ENCODE measurements at regions not wholly inside any gene's neighbourhood (a gene's known extent, or its start where the extent isn't known, plus 50 kb on each side); places are given as distances from the start of the nearest gene placed in this dataset.

DNA sequence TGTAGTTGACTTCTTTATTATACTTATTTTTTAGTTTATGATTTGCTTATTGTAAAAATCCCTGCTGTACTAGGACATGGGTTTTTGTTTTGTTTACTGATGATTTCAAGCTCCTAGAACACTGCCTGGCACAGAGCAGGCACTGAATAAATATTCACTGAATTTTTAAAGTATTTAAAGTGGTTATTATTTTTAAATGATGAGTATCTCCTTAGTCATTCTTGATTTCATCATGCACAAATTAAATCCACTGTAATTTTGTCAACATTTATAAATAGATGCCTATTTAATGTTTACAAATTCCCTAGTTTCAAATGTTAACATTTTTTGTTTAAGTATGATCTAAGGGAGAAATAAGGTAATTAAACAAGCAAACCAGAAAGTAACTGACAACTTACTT, 367.9 kb upstream of the SLIT2 start:
- FAIRE-seq = no peak

DNA sequence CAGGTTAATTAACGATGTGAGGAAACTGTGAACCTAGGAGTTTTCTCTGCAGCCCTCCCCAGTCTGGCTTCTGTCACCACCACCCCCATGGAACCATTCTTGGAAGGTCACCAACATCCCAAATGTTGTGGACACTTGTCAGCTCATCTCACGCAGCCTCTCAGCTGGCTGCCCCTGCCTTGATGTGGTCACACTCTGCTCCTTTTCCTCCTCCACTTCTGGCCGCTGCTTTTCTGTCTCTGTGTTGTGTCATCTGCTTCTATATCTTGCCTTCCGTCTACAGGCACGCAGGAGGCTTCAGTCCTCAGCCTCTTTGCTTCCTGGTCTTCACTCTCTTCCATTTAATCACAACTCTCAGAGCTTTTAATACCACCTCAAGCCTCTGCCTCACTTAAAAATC, 371.5 kb upstream of the SLIT2 start:
- no peak for FAIRE-seq

DNA sequence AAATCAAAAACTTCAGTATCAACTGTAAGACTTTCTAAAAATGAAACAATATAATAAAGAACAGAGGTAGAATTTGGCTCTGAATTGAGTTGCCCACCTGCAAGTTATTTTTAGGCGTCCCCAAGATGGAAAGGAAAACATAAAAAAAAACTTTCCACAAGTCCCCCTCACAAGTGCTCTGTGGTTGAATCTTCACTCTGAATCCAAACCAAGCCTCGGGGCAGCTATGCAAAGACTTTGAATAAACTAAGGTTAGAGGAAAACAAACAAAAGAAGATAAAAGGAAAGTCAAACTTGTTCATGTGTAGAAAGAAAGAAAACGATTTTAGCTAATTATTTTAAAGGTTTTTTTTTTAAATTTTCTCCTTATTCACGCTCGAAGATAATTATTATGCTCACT, 372.4 kb upstream of the SLIT2 start:
- no peak for FAIRE-seq

DNA sequence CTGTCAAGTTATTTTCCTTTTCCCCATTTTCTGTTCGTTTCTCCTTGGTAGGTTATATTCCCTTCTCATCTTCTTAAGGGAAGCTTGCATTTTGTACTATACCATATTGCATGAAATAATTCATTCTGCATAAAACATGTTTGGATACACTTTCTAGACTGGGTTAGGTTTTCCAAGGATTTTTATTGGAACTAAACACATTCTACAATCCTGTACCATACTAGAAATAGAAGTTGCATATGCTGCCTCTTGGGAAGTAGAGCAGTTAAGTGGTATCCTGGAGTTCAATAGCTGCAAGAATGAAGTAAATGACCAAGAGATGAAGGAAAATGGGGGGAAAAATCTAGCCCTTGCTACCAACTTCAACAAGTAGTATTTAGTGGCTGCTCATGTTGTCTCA, 393.7 kb upstream of the SLIT2 start:
- FAIRE-seq = no peak

DNA sequence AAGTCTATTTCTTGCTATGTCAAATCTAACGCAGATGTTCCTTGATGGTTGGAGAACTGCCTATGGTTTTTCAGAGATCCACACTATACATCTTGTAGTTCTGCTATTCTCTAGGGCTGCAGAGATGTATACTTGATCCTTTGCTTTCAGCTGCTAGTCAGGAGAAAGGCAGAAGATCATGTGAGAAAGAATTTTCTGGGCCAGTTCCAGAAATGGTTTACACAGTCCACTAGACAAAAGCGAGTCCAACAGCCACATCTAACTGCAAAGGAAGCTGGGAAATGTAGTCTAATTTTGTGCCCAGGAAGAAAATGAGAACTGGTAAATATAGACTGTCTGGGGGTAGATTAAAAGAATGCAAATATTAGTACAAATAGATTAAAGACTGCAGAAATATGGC, 394.3 kb upstream of the SLIT2 start:
- FAIRE-seq = no peak

DNA sequence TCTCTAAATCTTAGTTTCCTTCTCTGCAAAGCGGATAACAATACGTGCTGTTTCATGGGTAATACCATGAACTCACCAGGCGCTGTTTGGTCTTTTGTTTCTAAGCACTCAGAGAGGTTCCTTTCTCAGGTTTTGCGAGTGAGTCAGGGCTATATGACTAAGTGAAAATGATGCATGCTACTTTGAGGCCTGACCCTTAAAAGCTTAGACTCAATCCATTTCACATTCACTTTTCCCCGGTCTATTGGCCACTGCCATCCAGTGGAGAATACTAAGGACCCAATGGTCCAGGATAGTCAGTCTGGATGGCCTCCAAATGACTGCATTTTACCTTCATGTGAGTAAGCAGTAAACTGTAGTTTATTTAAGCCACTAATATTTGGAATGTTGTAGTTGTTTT, 400.8 kb upstream of the SLIT2 start:
- no peak for FAIRE-seq

DNA sequence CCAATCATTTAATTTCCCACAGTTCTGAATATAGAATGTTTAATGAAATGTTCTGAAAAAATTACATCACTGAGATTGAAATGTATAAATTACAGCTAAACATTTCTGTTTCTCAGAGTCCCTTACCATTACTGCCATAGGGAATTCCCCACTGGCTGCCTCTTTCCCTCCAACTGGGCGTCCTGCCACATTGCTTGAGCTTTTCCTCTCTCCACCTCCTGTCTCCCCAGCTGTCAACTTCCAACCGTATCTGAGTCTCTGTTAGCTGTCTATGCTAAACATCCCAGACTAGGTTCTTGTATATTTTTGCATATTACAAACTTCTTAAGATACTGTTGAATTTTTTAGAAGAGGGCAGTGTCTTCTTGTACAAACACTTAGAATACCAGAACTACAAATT, 407.3 kb upstream of the SLIT2 start:
- no peak for FAIRE-seq

DNA sequence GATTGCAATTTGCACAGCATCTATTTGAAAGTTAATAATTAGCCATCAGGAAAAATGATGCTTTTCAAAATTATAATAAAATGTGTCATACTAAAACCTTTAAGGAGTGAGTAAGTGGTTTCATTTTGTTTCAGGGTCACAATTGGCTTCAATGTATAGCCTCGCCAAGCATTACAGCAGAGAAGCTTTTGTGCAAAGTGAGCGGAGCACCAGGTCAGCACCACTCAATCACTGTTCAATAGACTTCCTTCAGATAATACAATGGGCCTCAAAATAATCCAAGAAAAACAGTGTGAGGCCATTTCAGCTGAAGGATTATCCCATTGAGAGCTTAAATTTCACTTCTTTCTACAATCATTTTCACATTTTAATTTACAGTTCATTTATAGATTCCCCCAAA, 409.2 kb upstream of the SLIT2 start:
- FAIRE-seq = no peak

DNA sequence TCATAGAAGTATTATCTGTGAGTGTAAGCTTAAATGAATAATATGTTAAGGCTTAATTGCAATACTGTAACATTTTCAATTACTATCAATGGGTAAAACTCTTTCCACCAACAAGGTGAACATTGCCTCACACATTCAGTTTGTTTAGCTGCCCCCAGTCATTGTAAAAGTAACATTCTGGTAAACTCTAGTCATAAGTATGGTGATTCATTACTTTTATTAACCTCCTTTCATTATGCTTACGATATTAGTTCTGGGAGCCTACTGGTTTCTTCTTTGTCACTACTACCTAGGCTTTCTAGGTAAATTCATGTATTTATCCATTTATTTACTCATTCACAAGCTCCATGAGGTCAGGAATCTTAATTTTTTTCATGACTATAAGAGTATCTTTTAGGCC, 412.8 kb upstream of the SLIT2 start:
- no peak for FAIRE-seq

DNA sequence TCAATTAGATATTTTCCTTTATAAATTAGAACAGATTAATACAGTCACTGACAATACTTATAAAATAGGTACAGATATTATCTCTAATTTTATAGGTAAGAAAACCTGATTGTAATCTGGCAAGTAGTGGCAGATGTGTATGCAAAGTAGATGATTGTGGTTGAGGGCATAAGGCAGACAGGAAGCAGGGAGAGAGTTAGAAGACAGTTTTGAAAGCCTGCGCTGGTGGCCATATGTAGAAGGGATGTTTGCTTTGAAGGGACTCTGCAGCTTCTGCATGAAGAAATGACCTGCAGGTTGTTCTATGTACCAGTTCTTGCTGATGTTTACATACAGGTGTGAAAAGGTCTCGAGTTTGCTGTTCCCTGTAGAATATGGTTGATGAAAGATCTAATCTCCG, 416.3 kb upstream of the SLIT2 start:
- no peak for FAIRE-seq

DNA sequence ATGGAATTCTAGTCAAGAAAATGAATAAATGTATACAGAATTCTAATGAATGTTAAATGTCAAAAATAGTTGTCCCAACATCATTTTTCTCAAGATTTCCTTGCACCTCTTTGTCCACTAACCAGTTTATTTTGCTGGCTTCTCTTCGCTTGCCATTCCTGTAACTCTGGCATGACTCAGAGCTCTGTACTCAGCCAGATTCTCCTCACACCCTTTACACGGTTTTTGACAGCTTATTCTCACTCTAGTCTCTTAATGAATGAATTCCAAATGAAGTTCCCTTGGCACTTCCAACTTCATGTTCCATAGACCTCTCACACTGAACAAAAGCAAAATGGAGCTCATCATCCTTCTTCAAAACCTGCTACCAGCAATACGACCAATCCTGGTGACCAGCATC, 419.3 kb upstream of the SLIT2 start:
- no peak for FAIRE-seq

DNA sequence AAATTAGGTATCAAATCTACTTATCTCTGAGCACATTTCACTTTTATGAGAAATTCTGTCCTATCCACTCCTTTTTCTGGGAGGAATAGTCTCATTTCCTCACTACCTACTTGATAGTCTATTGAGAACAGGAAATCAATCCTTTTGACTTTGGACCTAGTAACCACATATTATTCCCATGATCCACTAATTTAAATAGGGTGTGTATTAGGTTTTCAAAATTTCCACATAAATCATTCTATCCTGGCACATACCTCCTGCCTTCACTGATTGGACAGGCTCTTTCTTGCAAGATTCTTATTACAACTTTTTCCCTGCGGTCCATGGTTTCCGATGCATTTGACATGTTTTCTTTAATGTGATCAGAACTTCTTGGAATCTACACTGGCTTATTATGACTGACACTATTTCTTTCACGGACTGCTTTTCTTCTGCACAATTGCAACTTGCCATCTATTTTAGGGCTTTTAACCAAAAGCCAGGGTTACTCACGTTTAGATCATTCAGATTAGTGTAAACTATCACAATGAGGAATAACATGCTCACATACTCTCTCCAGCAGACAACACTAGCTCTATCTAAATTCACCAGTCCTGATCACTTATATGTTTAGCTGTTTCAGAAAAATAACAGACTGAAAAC, 419.9 kb upstream of the SLIT2 start:
- FAIRE-seq = no peak

DNA sequence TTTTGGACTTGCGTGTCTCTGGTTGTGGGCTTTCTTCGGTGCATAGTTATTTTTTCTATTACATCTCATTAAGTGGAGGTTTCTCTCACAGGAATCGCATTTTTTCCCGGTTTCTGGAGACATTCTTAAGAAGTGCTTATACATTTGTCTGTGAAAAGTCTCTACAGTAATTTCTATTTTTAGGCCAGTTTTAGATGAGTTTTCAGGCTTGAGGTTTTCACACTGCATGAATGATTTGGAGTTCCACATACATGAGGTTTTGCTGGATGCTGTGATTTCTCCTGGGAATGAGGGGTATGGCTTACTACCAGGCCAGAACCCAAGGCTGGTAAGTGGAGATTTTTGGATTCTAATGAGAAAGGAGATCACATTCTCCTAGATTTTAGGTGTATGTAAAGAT, 422.6 kb upstream of the SLIT2 start:
- FAIRE-seq = no peak

DNA sequence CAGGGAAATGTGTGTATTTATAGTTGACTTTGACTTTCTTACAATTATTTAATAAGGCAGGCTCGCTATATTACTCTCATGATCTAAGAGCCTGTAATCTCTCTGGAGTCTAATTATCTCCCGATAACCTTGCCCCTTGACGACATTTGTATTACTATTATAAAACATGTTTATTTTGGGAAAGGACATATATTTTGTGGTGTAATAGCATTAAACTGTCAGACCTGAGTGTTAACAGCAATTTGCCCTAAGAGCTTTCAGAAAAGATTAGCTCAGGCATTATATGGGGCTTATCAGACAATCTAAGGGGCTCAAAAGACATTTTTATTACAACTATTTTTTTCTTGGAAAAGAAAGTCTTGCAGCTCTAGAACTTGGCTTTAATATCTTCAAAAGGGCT, 427.9 kb upstream of the SLIT2 start:
- no peak for FAIRE-seq

DNA sequence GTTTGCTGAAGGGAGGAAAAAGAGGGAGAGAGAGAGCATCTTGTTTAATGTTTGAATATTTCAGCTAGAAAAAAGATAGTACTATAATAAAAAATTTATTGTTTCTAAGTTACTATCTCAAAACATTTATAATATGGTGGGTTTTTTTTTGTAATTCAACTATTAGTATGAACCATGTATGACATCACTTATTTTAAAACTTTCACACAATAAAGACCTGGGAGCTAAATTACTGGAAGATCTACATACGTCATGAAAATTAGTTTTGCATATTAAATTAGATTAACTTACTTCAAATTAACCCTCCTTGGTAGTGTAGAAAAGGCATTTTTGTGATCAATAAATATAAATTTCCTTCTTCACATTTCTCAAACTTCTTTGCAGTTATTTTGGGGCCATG, 432.0 kb upstream of the SLIT2 start:
- FAIRE-seq = no peak

DNA sequence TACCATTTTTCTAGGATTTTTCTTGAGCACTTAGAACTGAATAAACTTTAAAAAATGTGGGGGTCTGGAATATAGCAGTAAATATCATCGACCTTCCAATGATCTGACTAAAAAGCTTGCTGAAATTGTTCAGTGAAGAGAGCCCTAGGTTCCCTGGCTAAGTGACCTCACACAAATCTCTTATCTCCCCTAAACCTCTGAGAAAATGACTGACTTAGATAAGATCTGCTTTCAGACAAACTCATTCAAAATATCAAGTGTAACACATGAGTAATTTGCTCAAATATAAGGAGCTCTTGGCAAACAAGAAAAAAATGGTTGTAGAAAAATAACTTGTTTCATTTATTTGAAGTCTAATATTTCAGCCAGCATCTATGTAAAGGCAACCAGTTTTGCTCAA, 441.7 kb upstream of the SLIT2 start:
- no peak for FAIRE-seq

DNA sequence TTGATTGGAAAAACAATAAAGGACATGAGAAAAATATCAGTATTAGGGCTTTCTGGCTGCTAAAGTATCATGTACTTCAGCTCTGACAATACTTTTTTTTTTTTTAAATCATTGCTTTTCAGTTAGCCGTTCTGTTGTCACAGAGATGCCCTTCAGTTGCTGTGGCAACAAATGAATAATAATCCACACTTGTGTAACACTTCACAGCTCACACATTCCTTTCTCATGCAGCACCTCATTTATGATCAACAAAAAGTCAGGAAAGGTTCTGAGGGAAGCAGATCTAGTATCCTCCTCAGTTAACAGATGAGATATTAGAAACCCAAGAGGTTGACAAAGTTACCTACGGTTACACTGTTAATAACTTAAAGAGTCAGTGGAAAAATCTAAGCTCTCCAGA, 444.2 kb upstream of the SLIT2 start:
- FAIRE-seq = no peak

DNA sequence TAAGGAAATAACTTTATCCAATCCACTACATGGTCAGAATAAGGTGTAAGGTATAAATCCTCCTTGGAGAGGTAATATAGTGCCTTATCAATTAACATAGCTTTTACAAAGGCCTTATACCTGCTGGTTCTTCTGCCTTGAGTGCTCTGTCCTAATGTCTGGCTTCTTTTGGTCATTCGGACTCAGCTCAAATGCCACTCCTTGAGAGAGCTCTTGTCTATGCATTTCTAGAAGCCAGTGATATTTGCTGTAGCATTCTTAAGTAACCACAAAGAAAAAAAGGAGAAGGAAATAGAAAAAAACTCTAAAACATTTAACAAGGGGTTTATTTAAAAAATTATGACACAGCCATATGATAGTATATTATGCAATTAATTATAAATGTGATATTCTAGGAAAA, 444.8 kb upstream of the SLIT2 start:
- FAIRE-seq = no peak

DNA sequence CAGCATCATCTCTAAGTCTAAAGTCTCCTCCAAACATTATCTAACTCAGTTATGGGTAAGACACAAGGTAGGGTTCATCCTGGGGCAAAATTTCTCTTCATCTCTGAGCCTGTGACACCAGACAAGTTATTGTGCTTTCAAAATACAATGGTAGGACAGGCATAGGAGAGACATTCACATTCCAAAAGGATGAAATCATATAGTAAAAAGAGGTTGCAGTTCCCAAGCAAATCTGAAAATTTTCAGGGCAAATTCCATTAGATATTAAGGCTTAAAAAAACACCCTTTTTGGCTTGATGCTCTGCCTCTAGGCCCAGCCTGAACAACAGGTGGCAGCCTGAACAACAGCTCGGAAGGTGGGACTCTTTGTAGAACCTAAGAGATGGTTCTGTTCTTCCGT, 448.3 kb upstream of the SLIT2 start:
- FAIRE-seq = no peak

DNA sequence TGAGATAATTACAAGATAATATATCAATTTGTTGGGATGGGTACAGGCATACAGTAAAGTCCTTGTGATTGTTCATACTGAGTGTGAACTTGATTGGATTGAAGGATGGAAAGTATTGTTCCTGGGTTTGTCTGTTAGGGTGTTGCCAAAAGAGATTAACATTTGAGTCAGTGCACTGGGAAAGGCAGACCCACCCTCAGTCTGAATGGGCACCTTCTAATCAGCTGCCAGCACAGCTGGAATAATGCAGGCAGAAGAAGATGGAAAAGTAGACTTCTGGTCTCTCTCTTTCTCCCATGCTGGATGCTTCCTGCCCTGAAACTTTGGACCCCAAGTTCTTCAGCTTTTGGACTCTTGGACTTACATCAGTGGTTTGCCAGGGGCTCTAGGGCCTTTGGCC, 457.9 kb upstream of the SLIT2 start:
- no peak for FAIRE-seq

DNA sequence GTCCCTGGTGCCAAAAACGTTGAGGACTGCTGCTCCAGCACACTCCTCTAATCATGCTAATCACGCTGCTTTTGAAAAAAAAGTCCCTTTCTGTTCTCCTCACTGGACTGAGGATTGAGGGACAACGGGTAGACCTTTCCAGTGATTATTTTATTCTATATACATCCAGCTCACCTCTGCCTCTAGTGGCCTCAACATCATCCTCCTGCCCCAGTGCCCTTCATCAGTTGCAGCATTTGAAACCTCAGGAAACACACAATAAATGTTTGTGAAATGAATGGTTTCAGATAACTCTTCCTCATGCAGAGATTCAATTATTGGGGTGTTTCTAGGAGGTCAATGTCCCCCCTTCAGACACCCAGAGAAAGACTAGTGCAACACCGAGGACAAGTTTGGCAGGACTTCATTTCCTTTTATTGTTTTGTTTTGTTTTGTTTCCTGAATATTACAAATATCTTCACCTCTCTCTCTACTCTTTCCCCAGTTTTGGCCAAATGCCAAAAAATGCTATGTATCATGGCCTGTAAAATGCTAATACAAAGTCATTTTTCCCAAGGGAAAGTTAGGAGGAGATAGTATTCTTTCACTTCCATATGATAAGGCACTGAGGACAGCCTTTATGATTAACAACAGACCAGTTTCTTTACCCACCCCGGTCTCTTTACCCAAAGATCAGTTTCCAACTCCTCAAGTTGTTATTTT, 460.1 kb upstream of the SLIT2 start:
- FAIRE-seq = no peak

DNA sequence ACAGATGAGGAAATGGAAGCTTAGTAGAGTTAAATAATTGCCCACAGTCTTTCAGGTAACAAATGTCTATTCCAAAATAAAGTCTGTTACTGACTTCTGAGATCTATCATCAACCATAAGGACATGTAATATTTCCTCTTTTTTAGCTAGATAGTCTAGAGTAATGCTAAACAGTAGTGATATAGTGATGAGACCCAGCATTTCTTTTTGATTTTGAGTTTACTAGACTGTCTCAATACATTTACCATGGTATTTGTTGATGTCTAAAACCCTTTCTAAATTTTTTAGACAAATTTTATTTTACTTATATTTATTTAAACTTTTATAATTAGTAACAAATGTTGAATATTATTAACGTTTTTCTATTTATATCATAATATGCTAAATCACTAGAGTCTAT, 465.1 kb upstream of the SLIT2 start:
- FAIRE-seq = no peak

DNA sequence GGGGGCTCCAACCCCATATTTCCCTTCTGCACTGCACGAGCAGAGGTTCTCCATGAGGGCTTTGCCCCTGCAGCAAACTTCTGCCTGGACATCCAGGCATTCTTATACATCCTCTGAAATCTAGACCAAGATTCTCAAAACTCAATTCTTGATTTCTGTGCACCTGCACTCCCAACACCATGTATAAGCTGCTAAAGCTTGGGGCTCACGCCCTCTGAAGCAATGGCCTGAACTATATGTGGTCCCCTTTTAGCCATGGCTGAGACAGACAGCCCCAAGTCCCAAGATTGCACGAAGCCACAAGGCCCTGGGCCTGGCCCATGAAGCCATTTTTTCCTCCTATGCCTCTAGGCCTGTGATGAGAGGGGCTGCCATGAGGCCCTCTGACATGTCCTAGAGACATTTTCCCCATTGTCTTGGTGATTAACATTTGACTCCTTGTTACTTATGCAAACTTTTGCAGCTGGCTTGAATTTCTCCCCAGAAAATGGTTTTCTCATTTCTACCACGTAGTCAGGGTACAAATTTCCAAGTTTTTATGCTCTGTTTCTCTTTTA, 468.0 kb upstream of the SLIT2 start:
- FAIRE-seq = no peak

DNA sequence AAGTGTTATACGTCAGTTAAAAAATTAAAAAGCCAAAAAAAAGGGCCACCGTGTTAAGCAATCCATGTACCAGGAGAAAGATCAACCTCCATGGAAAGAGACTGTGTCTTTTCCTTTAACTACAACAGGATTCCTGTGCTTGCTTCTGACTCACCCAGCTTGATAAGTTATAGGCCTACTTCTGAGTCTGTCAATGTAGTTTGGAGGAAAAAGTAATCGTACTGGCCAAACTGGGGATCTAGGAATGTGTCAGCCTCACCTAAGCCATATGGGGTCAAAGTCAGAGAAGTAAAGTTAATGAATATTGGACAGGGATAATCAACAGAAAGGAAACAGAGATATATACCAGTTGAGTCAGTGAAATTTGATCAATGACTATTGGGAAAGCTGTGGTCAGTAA, 470.8 kb upstream of the SLIT2 start:
- no peak for FAIRE-seq

DNA sequence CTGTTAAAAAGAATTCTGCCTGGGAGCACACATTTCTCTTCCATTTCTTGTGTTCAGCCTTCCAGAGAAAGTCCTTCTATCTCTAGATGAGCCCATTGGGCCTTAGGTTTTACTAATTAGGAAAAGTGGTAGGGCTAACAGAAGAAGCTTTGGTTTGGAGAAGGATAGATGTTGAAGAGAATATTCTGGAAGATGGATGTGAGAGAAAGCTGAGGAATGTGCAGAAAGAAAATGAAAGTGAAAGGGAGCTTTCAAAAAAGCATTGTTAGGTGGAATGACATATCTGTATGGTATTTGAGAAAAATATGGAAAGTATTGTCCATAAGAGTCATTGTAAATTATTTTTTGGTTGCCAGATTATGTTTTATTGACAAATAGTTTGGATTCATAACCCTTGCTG, 474.8 kb upstream of the SLIT2 start:
- FAIRE-seq = no peak

Measured in endometrium (tissue), 2 donors.